GM12865 (cell line): ENCODE measurements at regions not wholly inside any gene's neighbourhood (a gene's known extent, or its start where the extent isn't known, plus 50 kb on each side); places are given as distances from the start of the nearest gene placed in this dataset.
A peak's percentile ranks its signal among the peaks of the same experiment; 100 is the strongest.

Source experiments
- DNase-seq: peaks from one replicate; pipeline ENCODE4 v3.0.0; 2010; ENCODE audit warnings: low read depth
- H3K4me3 ChIP-seq: 2 replicates; pipeline ENCODE4 v1.5.1; 2011; ENCODE audit warnings: mild to moderate bottlenecking, low read depth, low read length, control low read depth
- CTCF ChIP-seq: IDR thresholded peaks from 2 replicates; pipeline ENCODE4 v1.5.1; 2011; ENCODE audit warnings: low read length, control low read depth, low read depth, inconsistent platforms; ENCODE audit not compliant: insufficient read depth; ENCODE audit errors: missing control alignments

- no peak overlapping the region for H3K4me3 ChIP-seq
- no peak for DNase-seq
- no peak for TF ChIP-seq CTCF
These were observed 359.4 kb upstream of the NFE2L3 start for GRCh38 chr7:25792586-25792985.

GRCh38 chr7:25795824-25796235, 356.2 kb upstream of the NFE2L3 start:
- DNase-seq: peak; percentile 33
- TF ChIP-seq CTCF: no peak
- no peak overlapping the region; the same call in 1 of the 2 replicates for H3K4me3 ChIP-seq

- TF ChIP-seq CTCF: no peak
- DNase-seq: no peak
- no peak overlapping the region for H3K4me3 ChIP-seq
These were observed 353.7 kb upstream of the NFE2L3 start for GRCh38 chr7:25798344-25798743.

GRCh38 chr7:25801214-25801613, 350.8 kb upstream of the NFE2L3 start:
- DNase-seq: no peak
- H3K4me3 ChIP-seq: no peak overlapping the region
- TF ChIP-seq CTCF: no peak

- no peak for TF ChIP-seq CTCF
- H3K4me3 ChIP-seq: no peak overlapping the region
- no peak for DNase-seq
These were observed 349.9 kb upstream of the NFE2L3 start for GRCh38 chr7:25802057-25802456.

- peak; percentile 43 for DNase-seq
These were observed 349.5 kb upstream of the NFE2L3 start for GRCh38 chr7:25802473-25802872.

More at GRCh38 chr7:25802473-25802872, 349.5 kb upstream of the NFE2L3 start:
- H3K4me3 ChIP-seq: no peak overlapping the region
- TF ChIP-seq CTCF: no peak
